Glutamatergic neuron (in vitro differentiated cells): ENCODE measurements at regions not wholly inside any gene's neighbourhood (a gene's known extent, or its start where the extent isn't known, plus 50 kb on each side); places are given as distances from the start of the nearest gene placed in this dataset.

Experiments used
- DNase-seq: peaks from one replicate; pipeline ENCODE4 v3.0.0; 2022
- H3K27ac Mint-ChIP-seq: one replicate; pipeline ENCODE4 v1.8.0; 2020; ENCODE audit warnings: mild to moderate bottlenecking, mixed read lengths, inconsistent platforms; ENCODE audit not compliant: unreplicated experiment
- H3K27me3 Mint-ChIP-seq: one replicate; pipeline ENCODE4 v1.8.0; 2020; ENCODE audit warnings: mild to moderate bottlenecking, moderate library complexity, mixed read lengths, inconsistent platforms; ENCODE audit not compliant: unreplicated experiment
- H3K36me3 Mint-ChIP-seq: one replicate; pipeline ENCODE4 v1.8.0; 2020; ENCODE audit warnings: mild to moderate bottlenecking, mixed read lengths, inconsistent platforms; ENCODE audit not compliant: unreplicated experiment
- H3K4me1 Mint-ChIP-seq: one replicate; pipeline ENCODE4 v1.8.0; 2020; ENCODE audit warnings: mild to moderate bottlenecking, low read depth, mixed read lengths, inconsistent platforms; ENCODE audit not compliant: unreplicated experiment
- H3K4me3 Mint-ChIP-seq: one replicate; pipeline ENCODE4 v1.8.0; 2020; ENCODE audit warnings: mild to moderate bottlenecking, mixed read lengths, inconsistent platforms; ENCODE audit not compliant: unreplicated experiment
- H3K9me3 Mint-ChIP-seq: one replicate; pipeline ENCODE4 v1.8.0; 2020; ENCODE audit warnings: mild to moderate bottlenecking, moderate library complexity, mixed read lengths, inconsistent platforms; ENCODE audit not compliant: unreplicated experiment
- TF ChIP-seq, protein P1 (sequence below): fragments of 200-600 bp; sonication (generic); IDR thresholded peaks from one replicate; pipeline ENCODE4 v1.5.0; 2021; ENCODE audit not compliant: partially characterized antibody, unreplicated experiment

- H3K27ac Mint-ChIP-seq, result no peak overlapping the region
- H3K4me3 Mint-ChIP-seq, result no peak overlapping the region
- TF ChIP-seq, protein P1, sequence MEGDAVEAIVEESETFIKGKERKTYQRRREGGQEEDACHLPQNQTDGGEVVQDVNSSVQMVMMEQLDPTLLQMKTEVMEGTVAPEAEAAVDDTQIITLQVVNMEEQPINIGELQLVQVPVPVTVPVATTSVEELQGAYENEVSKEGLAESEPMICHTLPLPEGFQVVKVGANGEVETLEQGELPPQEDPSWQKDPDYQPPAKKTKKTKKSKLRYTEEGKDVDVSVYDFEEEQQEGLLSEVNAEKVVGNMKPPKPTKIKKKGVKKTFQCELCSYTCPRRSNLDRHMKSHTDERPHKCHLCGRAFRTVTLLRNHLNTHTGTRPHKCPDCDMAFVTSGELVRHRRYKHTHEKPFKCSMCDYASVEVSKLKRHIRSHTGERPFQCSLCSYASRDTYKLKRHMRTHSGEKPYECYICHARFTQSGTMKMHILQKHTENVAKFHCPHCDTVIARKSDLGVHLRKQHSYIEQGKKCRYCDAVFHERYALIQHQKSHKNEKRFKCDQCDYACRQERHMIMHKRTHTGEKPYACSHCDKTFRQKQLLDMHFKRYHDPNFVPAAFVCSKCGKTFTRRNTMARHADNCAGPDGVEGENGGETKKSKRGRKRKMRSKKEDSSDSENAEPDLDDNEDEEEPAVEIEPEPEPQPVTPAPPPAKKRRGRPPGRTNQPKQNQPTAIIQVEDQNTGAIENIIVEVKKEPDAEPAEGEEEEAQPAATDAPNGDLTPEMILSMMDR, result no peak
- no peaks in the 10 kb centered on the region for H3K36me3 Mint-ChIP-seq
- H3K9me3 Mint-ChIP-seq, result no peaks in the 10 kb centered on the region
- no peaks in the 10 kb centered on the region for H3K27me3 Mint-ChIP-seq
- no peaks in the 10 kb centered on the region for H3K4me1 Mint-ChIP-seq
- DNase-seq, result no peak
Measured at GRCh38 chr14:54275997-54276725, 120.6 kb upstream of the CDKN3 start.

- DNase-seq, result no peak
- Mint-ChIP-seq H3K4me1 (no peaks in the 10 kb centered on the region), H3K4me3 (no peak overlapping the region), H3K9me3 (peaks cover under 1% of the 10 kb centered on the region), H3K36me3 (no peaks in the 10 kb centered on the region), H3K27me3 (no peaks in the 10 kb centered on the region), H3K27ac (no peak overlapping the region)
- TF ChIP-seq, protein P1, result no peak
Measured at GRCh38 chr14:54278087-54278486, 118.7 kb upstream of the CDKN3 start.

DNA sequence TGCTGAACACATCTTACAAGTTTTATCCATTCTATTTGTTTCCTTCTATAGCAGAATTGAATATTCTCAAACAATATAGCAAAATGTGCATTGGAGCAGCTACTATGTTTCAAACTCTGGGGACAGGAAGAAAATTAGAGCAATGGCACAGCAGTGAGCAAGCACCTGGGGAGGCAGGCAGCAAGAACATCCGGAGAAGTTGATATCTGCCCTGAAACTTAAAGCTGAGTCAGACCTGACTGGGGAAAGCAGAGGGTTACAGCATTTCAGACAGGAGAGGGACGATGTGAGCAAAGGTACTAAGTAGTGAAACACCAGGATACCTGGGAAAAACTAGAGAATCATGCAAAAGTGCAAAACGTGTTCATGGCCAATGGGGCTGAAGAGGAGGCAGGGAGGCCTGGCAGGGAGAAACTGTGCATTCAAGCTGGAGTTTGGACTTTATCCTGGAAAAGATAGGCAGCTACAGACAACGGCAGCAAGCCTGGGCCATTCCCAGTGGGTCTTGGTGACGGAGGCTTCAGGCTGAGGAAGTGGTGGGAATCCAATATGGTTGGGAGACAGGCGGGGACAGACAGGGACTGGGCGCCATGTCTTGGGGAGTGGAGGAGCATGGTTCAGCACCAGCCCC, 118.0 kb upstream of the CDKN3 start:
- Mint-ChIP-seq H3K9me3 (peaks cover 3% of the 10 kb centered on the region), H3K4me1 (no peaks in the 10 kb centered on the region), H3K36me3 (no peaks in the 10 kb centered on the region), H3K27me3 (no peaks in the 10 kb centered on the region), H3K4me3 (no peak overlapping the region), H3K27ac (no peak overlapping the region)
- DNase-seq, result no peak
- TF ChIP-seq, protein P1, result no peak

- Mint-ChIP-seq H3K36me3 (no peaks in the 10 kb centered on the region), H3K27me3 (peaks cover 1% of the 10 kb centered on the region), H3K4me1 (no peaks in the 10 kb centered on the region), H3K4me3 (no peak overlapping the region), H3K9me3 (peaks cover 3% of the 10 kb centered on the region), H3K27ac (no peak overlapping the region)
- TF ChIP-seq, protein P1, result no peak
- no peak for DNase-seq
Measured at GRCh38 chr14:54282849-54283248, 114.0 kb upstream of the CDKN3 start.

DNA sequence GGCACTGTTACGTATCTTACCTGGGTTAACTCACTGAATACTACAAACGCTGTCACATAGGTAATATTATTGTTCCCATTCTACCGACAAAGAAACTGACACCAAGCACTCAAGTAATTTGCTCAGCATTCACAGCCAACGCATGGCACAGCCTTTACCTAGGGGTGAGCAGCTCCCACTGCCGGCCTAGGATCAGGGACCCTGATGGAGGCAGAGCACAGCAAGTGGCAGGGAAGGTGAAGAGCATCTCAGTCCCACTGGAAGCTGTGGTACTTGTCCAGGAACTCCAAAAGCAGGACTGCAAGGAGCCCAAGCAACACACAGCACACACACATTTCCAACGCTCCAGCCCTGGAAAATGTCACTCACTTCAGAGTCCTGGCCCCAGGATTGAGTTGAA, 111.8 kb upstream of the CDKN3 start:
- no peak for DNase-seq
- no peaks in the 10 kb centered on the region for H3K4me1 Mint-ChIP-seq
- peaks cover 3% of the 10 kb centered on the region for H3K9me3 Mint-ChIP-seq
- H3K27me3 Mint-ChIP-seq, result peaks cover 1% of the 10 kb centered on the region
- no peaks in the 10 kb centered on the region for H3K36me3 Mint-ChIP-seq
- H3K4me3 Mint-ChIP-seq, result no peak overlapping the region
- TF ChIP-seq, protein P1, result no peak
- no peak overlapping the region for H3K27ac Mint-ChIP-seq
